Fibroblast of lung (primary cell): ENCODE measurements at regions not wholly inside any gene's neighbourhood (a gene's known extent, or its start where the extent isn't known, plus 50 kb on each side); places are given as distances from the start of the nearest gene placed in this dataset.

Experiments used
- DNase-seq, 2 donors: peaks; one replicate each; pipeline versions ENCODE4 v3.0.0 to v3.0.0-alpha.2; 2010; ENCODE audit warnings: low read depth in 2 of 2
- H2AFZ ChIP-seq: 2 replicates; pipeline ENCODE4 v1.5.1; 2012; ENCODE audit warnings: low read length, control low read depth, inconsistent platforms
- H3K27ac ChIP-seq: 2 replicates; pipeline ENCODE4 v1.5.1; 2011; ENCODE audit warnings: low read length, control low read depth; ENCODE audit not compliant: insufficient read depth
- H3K27me3 ChIP-seq: 2 replicates; pipeline ENCODE4 v1.5.1; 2011; ENCODE audit warnings: mild to moderate bottlenecking, low read length; ENCODE audit not compliant: control insufficient read depth, insufficient read depth
- H3K36me3 ChIP-seq: 2 replicates; pipeline ENCODE4 v1.5.1; 2011; ENCODE audit warnings: low read length; ENCODE audit not compliant: control insufficient read depth, insufficient read depth
- H3K4me1 ChIP-seq: 2 replicates; pipeline ENCODE4 v1.5.1; 2011; ENCODE audit warnings: low read length; ENCODE audit not compliant: control insufficient read depth, insufficient read depth; ENCODE audit errors: extremely low read depth
- H3K4me2 ChIP-seq: 2 replicates; pipeline ENCODE4 v1.5.1; 2011; ENCODE audit warnings: low read length, control low read depth; ENCODE audit not compliant: insufficient read depth; ENCODE audit errors: extremely low read depth
- H3K4me3 ChIP-seq, 4 experiments: fragments of 200-600 bp in 1 of 4; sonication (generic) in 1 of 4; replicated peaks in 1 of 4; 2 replicates each; pipeline ENCODE4 v1.5.1; 2011 to 2016; ENCODE audit warnings: low read length in 4 of 4, low read depth in 3 of 4, mild to moderate bottlenecking in 3 of 4, control low read depth in 2 of 4, inconsistent platforms in 1 of 4, mixed read lengths in 1 of 4; ENCODE audit not compliant: insufficient read depth in 1 of 4; ENCODE audit errors: control extremely low read depth in 1 of 4
- H3K79me2 ChIP-seq: 2 replicates; pipeline ENCODE4 v1.5.1; 2012; ENCODE audit warnings: mild to moderate bottlenecking, low read length, inconsistent platforms; ENCODE audit not compliant: control insufficient read depth, insufficient read depth
- H3K9ac ChIP-seq: 2 replicates; pipeline ENCODE4 v1.5.1; 2011; ENCODE audit warnings: mild to moderate bottlenecking, low read length, control low read depth; ENCODE audit not compliant: insufficient read depth
- H3K9me3 ChIP-seq: 2 replicates; pipeline ENCODE4 v1.5.1; 2012; ENCODE audit warnings: low read depth, low read length; ENCODE audit not compliant: control insufficient read depth, insufficient read depth
- H4K20me1 ChIP-seq: 2 replicates; pipeline ENCODE4 v1.5.1; 2011; ENCODE audit warnings: low read length; ENCODE audit not compliant: control insufficient read depth, insufficient read depth; ENCODE audit errors: extremely low read depth
- CTCF ChIP-seq, 2 donors: IDR thresholded peaks in 1 of 2; conservative IDR thresholded peaks in 1 of 2; 1 replicate in 1 of 2; 2 replicates in 1 of 2; pipeline ENCODE4 v1.5.1; 2011 to 2012; ENCODE audit warnings: low read length in 2 of 2, control low read depth in 1 of 2, inconsistent platforms in 1 of 2, low read depth in 1 of 2, mild to moderate bottlenecking in 1 of 2
- EZH2 ChIP-seq: IDR thresholded peaks from 2 replicates; pipeline ENCODE4 v1.5.1; 2012; ENCODE audit warnings: low read length, control low read depth, mild to moderate bottlenecking; ENCODE audit errors: missing control alignments

DNA sequence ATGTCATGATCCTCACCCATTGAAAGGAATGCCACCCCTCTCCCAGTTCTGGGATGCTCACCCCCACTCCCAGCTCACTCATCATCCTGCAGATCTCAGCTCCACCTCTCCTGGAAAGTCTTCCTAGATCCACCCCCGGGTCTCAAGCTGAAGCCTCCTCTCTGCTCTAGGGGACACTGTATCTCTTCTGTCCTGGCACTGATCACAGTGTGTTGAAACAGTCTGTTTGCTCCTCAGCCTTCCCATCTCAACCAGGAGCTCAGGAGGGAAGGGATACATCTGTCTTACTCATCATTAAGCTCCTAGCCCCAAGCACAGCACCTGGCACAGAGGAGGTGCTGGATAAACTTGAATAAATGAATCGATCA is 80.1 kb downstream of the MRPL14 start:
- Histone ChIP-seq H3K4me2 (no peak overlapping the region), H3K9ac (no peak overlapping the region), H3K4me3 (no peak overlapping the region), H2AFZ (no peak overlapping the region), H3K36me3 (no peaks in the 10 kb centered on the region), H3K79me2 (no peaks in the 10 kb centered on the region), H4K20me1 (no peaks in the 10 kb centered on the region), H3K27me3 (no peaks in the 10 kb centered on the region), H3K9me3 (no peaks in the 10 kb centered on the region), H3K4me1 (peaks cover 54% of the 10 kb centered on the region), H3K27ac (no peak overlapping the region)
- TF ChIP-seq CTCF (conservative IDR thresholded peaks at IDR 0.05 in 1 of 2, IDR thresholded peaks at IDR 0.05 in 1 of 2; ENCODE audit: low read depth in 1 of 2, low read length in 2 of 2) = no peak
- DNase-seq = no peak

DNA sequence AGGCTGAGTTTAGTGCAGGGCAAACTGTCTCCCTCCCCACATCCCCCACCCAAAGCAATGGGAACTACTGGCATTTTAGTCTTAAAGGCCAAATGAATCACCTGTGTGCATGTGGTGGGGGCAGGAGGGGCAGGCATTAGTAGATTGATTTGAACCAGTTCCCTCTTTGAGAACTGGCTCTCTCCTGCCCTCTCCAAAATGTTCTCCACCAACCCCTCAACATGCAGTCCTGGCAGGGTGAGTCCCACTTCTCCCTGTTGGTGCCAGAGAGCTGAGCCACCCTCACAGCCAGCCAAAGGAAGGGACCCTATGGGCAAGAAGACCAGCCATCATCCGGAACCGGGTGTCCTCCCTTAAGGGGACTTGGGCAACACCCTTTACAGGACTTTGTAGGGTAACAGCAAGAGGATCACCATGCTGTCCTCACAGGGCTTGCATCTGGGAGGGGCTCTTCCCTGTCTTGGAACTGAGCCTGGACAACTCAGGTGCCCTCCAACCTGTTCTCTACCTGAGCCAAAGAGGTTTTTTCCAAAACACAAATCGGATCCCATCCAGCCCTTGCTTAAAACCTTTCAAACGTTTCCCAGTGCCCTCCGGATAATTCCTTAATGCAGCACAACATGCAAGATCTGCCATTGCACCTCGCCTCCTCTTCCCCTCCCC is 80.6 kb downstream of the MRPL14 start:
- TF ChIP-seq EZH2 = no peak
- DNase-seq = no peak
- no peak overlapping the region for H3K4me3 ChIP-seq
- H3K4me2 ChIP-seq = no peak overlapping the region
- no peaks in the 10 kb centered on the region for H3K27me3 ChIP-seq
- H3K9ac ChIP-seq = no peak overlapping the region
- no peaks in the 10 kb centered on the region for H4K20me1 ChIP-seq
- no peaks in the 10 kb centered on the region for H3K79me2 ChIP-seq
- no peaks in the 10 kb centered on the region for H3K36me3 ChIP-seq
- H3K9me3 ChIP-seq = no peaks in the 10 kb centered on the region
- peaks cover 54% of the 10 kb centered on the region for H3K4me1 ChIP-seq
- no peak overlapping the region for H3K27ac ChIP-seq
- H2AFZ ChIP-seq = no peak overlapping the region

DNA sequence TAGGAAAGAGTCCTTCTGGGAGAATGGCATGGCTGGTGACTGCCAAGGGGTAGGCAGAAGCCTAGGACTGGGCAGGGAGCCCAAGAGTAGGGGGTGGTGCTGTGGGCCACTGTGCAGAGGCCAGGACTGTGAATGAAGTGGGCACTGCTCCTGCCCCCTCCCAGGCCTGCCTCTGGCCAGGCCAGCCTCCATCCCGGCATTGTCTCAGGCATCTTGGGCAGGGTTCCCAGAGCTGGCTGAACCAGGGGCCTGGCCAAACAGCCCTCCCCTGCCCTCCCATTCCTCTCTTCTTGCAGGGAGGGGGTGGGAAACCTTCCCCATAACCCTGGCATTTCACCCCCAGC is 81.6 kb downstream of the MRPL14 start:
- Histone ChIP-seq H3K27me3 (no peaks in the 10 kb centered on the region), H3K9ac (no peak overlapping the region), H3K4me3 (no peak overlapping the region), H3K9me3 (no peaks in the 10 kb centered on the region), H4K20me1 (no peaks in the 10 kb centered on the region), H3K79me2 (no peaks in the 10 kb centered on the region), H3K36me3 (no peaks in the 10 kb centered on the region), H3K27ac (no peak overlapping the region), H2AFZ (no peak overlapping the region), H3K4me2 (no peak overlapping the region), H3K4me1 (peaks cover 53% of the 10 kb centered on the region)
- no peak for DNase-seq
- TF ChIP-seq EZH2 = no peak
- no peak for TF ChIP-seq CTCF (conservative IDR thresholded peaks at IDR 0.05 in 1 of 2, IDR thresholded peaks at IDR 0.05 in 1 of 2; ENCODE audit: low read depth in 1 of 2, low read length in 2 of 2)
